Karpas-422 (cell line): ENCODE measurements at regions not wholly inside any gene's neighbourhood (a gene's known extent, or its start where the extent isn't known, plus 50 kb on each side); places are given as distances from the start of the nearest gene placed in this dataset.

Experiments
- DNase-seq: peaks from one replicate; pipeline ENCODE4 v3.0.0-alpha.2; 2015
- H2AFZ ChIP-seq: fragments of 200-600 bp; sonication (generic); 2 replicates; pipeline ENCODE4 v1.6.1; 2014; ENCODE audit warnings: antibody characterized with exemption, low read length, mixed read lengths
- H3K27ac ChIP-seq: fragments of 200-600 bp; sonication (generic); 2 replicates; pipeline ENCODE4 v1.5.1; 2014; ENCODE audit warnings: mild to moderate bottlenecking, low read length, moderate library complexity
- H3K27me3 ChIP-seq: fragments of 200-600 bp; sonication (generic); 2 replicates; pipeline ENCODE4 v1.6.1; 2014; ENCODE audit warnings: low read length, mixed read lengths
- H3K36me3 ChIP-seq: fragments of 200-600 bp; sonication (generic); 2 replicates; pipeline ENCODE4 v1.6.1; 2014; ENCODE audit warnings: low read length, mixed read lengths; ENCODE audit not compliant: insufficient read depth
- H3K4me1 ChIP-seq: fragments of 200-600 bp; sonication (generic); 2 replicates; pipeline ENCODE4 v1.6.1; 2014; ENCODE audit warnings: mild to moderate bottlenecking, low read length, mixed read lengths
- H3K4me2 ChIP-seq: fragments of 200-600 bp; sonication (generic); 2 replicates; pipeline ENCODE4 v1.6.1; 2014; ENCODE audit warnings: low read length, low read depth, mild to moderate bottlenecking; ENCODE audit not compliant: poor library complexity, severe bottlenecking
- H3K4me3 ChIP-seq: fragments of 200-600 bp; sonication (generic); 2 replicates; pipeline ENCODE4 v1.5.1; 2014; ENCODE audit warnings: mild to moderate bottlenecking, antibody characterized with exemption, low read length, mixed read lengths
- H3K79me2 ChIP-seq: fragments of 200-600 bp; sonication (generic); 2 replicates; pipeline ENCODE4 v1.6.1; 2014; ENCODE audit warnings: mild to moderate bottlenecking, low read length, mixed read lengths
- H3K9ac ChIP-seq: fragments of 200-600 bp; sonication (generic); 2 replicates; pipeline ENCODE4 v1.6.0; 2014; ENCODE audit warnings: low read length
- H3K9me2 ChIP-seq: fragments of 200-600 bp; sonication (generic), shearing (Covaris generic); replicated peaks from 2 replicates; pipeline ENCODE4 v1.6.0; 2014; ENCODE audit warnings: mild to moderate bottlenecking, low read length, moderate library complexity; ENCODE audit not compliant: insufficient read depth
- H3K9me3 ChIP-seq: fragments of 300-700, 200-600 bp; sonication (generic); 2 replicates; pipeline ENCODE4 v1.6.1; 2014; ENCODE audit warnings: low read length, mixed read lengths
- H4K20me1 ChIP-seq: fragments of 200-600 bp; sonication (generic); 2 replicates; pipeline ENCODE4 v1.6.1; 2014; ENCODE audit warnings: mild to moderate bottlenecking, antibody characterized with exemption, low read length, low read depth; ENCODE audit not compliant: insufficient read depth

- Histone ChIP-seq H3K27ac (no peak overlapping the region), H3K79me2 (no peaks in the 10 kb centered on the region), H3K9me3 (no peaks in the 10 kb centered on the region), H2AFZ (no peak overlapping the region), H3K36me3 (no peaks in the 10 kb centered on the region), H3K9ac (no peak overlapping the region), H3K4me3 (no peak overlapping the region), H3K9me2 (no peaks in the 10 kb centered on the region), H3K4me2 (no peak overlapping the region), H3K27me3 (no peaks in the 10 kb centered on the region), H4K20me1 (no peaks in the 10 kb centered on the region), H3K4me1 (no peaks in the 10 kb centered on the region)
- no peak for DNase-seq
Measured at GRCh38 chr6:1096967-1097765, 214.7 kb upstream of the FOXQ1 start.

- Histone ChIP-seq H4K20me1 (no peaks in the 10 kb centered on the region), H3K36me3 (no peaks in the 10 kb centered on the region), H3K4me2 (no peak overlapping the region), H3K27ac (no peak overlapping the region), H3K9ac (no peak overlapping the region), H3K79me2 (no peaks in the 10 kb centered on the region), H3K4me1 (no peaks in the 10 kb centered on the region), H2AFZ (no peak overlapping the region), H3K27me3 (no peaks in the 10 kb centered on the region), H3K9me2 (no peaks in the 10 kb centered on the region), H3K4me3 (no peak overlapping the region), H3K9me3 (no peaks in the 10 kb centered on the region)
- no peak for DNase-seq
Measured at GRCh38 chr6:1094306-1094705, 217.6 kb upstream of the FOXQ1 start.

DNA sequence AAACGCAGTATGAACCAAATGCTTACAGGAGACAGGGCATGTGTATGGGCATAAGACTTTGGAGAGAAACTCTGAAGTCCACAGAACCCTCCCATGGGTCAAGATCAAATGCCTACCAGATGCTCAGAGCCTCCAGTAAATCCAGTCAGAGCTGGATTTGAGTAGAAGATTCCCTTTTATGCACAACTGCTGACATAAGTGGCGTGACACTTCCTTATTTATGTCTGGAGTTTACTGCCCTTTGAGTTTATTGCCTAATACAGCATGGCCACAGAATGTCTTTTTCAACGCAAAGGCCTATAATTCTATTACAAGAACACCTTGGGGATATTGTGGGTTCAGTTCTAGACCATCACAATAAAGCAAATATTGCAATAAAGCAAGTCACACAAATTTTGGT is 220.0 kb upstream of the FOXQ1 start:
- Histone ChIP-seq H3K27me3 (no peaks in the 10 kb centered on the region), H3K9ac (no peak overlapping the region), H2AFZ (no peak overlapping the region), H3K4me2 (no peak overlapping the region), H3K9me2 (no peaks in the 10 kb centered on the region), H3K27ac (no peak overlapping the region), H3K4me3 (no peak overlapping the region), H3K79me2 (no peaks in the 10 kb centered on the region), H3K36me3 (no peaks in the 10 kb centered on the region), H3K9me3 (no peaks in the 10 kb centered on the region), H3K4me1 (no peaks in the 10 kb centered on the region), H4K20me1 (no peaks in the 10 kb centered on the region)
- no peak for DNase-seq

GRCh38 chr6:1089859-1090258 is 222.0 kb upstream of the FOXQ1 start:
- Histone ChIP-seq H3K27me3 (no peaks in the 10 kb centered on the region), H3K9ac (no peak overlapping the region), H3K27ac (no peak overlapping the region), H2AFZ (no peak overlapping the region), H3K9me2 (no peaks in the 10 kb centered on the region), H3K4me3 (no peak overlapping the region), H3K4me2 (no peak overlapping the region), H3K4me1 (no peaks in the 10 kb centered on the region), H3K36me3 (no peaks in the 10 kb centered on the region), H3K9me3 (no peaks in the 10 kb centered on the region), H3K79me2 (no peaks in the 10 kb centered on the region), H4K20me1 (no peaks in the 10 kb centered on the region)
- DNase-seq, result no peak

GRCh38 chr6:1088492-1089001 is 223.4 kb upstream of the FOXQ1 start:
- Histone ChIP-seq H3K9me2 (no peaks in the 10 kb centered on the region), H2AFZ (no peak overlapping the region), H4K20me1 (no peaks in the 10 kb centered on the region), H3K36me3 (no peaks in the 10 kb centered on the region), H3K4me1 (no peaks in the 10 kb centered on the region), H3K27ac (no peak overlapping the region), H3K9me3 (no peaks in the 10 kb centered on the region), H3K27me3 (no peaks in the 10 kb centered on the region), H3K4me3 (no peak overlapping the region), H3K9ac (no peak overlapping the region), H3K79me2 (no peaks in the 10 kb centered on the region), H3K4me2 (no peak overlapping the region)
- no peak for DNase-seq

DNA sequence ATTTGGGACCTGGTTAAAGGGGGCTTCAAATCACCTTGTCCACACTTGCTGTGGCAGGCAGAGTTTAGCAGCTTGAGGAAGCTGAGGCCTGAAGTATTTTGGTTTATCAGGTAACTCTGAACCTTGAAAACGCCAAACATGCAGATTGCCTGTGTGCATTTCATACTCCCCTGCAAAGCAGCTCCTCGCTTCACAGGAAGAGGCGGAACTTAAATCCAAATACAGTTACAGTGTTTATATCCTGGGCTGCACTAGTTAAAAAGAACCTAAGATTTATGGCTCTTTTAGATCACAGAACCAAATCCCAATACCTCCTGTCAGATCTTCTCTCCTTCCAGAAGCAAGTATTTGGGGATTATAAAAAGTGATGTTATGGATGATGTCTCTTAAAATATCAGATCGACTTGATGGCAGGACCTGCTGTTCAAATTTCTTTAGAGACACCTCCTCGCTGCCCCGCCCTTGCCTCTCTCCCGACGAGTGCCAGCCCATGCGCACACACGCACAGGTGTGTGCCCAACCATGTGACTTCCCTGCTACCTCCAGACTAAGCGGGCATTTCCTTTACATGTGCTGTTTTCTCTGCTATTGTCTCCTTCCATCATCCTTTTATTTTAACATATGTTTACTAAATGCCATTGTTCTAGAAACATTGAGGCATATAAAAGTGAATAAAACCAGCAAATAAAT is 224.6 kb upstream of the FOXQ1 start:
- H3K9me3 ChIP-seq, result no peaks in the 10 kb centered on the region
- no peaks in the 10 kb centered on the region for H3K9me2 ChIP-seq
- no peak overlapping the region for H3K9ac ChIP-seq
- H3K27ac ChIP-seq, result no peak overlapping the region
- no peak overlapping the region for H3K4me2 ChIP-seq
- no peak overlapping the region for H3K4me3 ChIP-seq
- H3K27me3 ChIP-seq, result no peaks in the 10 kb centered on the region
- DNase-seq, result no peak
- H3K79me2 ChIP-seq, result no peaks in the 10 kb centered on the region
- no peak overlapping the region for H2AFZ ChIP-seq
- no peaks in the 10 kb centered on the region for H4K20me1 ChIP-seq
- no peaks in the 10 kb centered on the region for H3K4me1 ChIP-seq
- H3K36me3 ChIP-seq, result no peaks in the 10 kb centered on the region

- H3K9me2 ChIP-seq, result no peaks in the 10 kb centered on the region
- no peak overlapping the region for H2AFZ ChIP-seq
- H3K27me3 ChIP-seq, result no peaks in the 10 kb centered on the region
- H3K4me1 ChIP-seq, result no peaks in the 10 kb centered on the region
- H3K9ac ChIP-seq, result no peak overlapping the region
- H3K4me2 ChIP-seq, result no peak overlapping the region
- H3K27ac ChIP-seq, result no peak overlapping the region
- no peak for DNase-seq
- H3K9me3 ChIP-seq, result no peaks in the 10 kb centered on the region
- H3K4me3 ChIP-seq, result no peak overlapping the region
- H3K36me3 ChIP-seq, result no peaks in the 10 kb centered on the region
- H3K79me2 ChIP-seq, result no peaks in the 10 kb centered on the region
- no peaks in the 10 kb centered on the region for H4K20me1 ChIP-seq
Measured at GRCh38 chr6:1086446-1087153, 225.3 kb upstream of the FOXQ1 start.

DNA sequence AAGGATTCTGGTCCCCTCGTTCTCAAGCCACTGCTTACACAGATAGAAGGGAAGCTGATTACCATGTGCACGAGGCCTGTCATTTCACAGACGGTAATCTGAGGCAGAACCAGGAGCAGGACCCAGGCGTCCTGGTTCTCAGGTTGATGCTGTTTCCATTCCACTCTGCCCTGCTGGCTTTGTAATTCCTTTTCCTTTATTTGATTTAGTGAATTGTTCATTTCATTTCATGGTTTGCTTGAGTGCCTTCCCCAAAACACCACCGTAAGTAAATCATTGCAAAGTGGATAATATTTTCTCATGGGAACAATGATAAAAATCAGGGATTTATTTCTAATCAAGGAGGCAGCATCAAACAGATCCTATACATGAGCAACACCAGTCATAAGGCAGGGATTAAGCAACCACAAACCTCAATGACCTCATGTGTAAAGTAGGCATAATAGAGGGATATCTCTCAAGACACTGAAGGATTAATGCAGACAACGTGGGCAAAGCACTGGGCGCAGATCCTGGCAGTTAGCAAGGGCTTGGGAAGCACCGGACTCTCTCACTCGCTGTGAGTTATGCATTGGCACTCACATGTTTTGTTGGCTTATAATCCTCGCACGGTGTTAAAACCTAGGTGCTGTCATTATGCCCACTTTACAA is 229.5 kb upstream of the FOXQ1 start:
- Histone ChIP-seq H2AFZ (no peak overlapping the region), H3K79me2 (no peaks in the 10 kb centered on the region), H3K9ac (no peak overlapping the region), H3K36me3 (no peaks in the 10 kb centered on the region), H4K20me1 (no peaks in the 10 kb centered on the region), H3K4me1 (no peaks in the 10 kb centered on the region), H3K4me2 (no peak overlapping the region), H3K27ac (no peak overlapping the region), H3K9me2 (no peaks in the 10 kb centered on the region), H3K4me3 (no peak overlapping the region), H3K27me3 (no peaks in the 10 kb centered on the region), H3K9me3 (no peaks in the 10 kb centered on the region)
- no peak for DNase-seq
